ENCODE measurements at regions not wholly inside any gene's neighbourhood (a gene's known extent, or its start where the extent isn't known, plus 50 kb on each side); places are given as distances from the start of the nearest gene placed in this dataset.
A peak's percentile ranks its signal among the peaks of the same experiment; 100 is the strongest.

- DNase-seq (ENCODE audit: low read depth in 2 of 2): no peak
Observed at GRCh38 chr2:161020437-161020836, 139.8 kb upstream of the TANK start.

- DNase-seq (ENCODE audit: low read depth in 2 of 2): no peak
Observed at GRCh38 chr2:161028581-161028980, 131.6 kb upstream of the TANK start.

- DNase-seq (ENCODE audit: low read depth in 2 of 2): no peak
Observed at GRCh38 chr2:161029321-161029720, 130.9 kb upstream of the TANK start.

- no peak for DNase-seq (ENCODE audit: low read depth in 2 of 2)
Observed at GRCh38 chr2:161030260-161031063, 129.8 kb upstream of the TANK start.

GRCh38 chr2:161031511-161031910 lies 128.7 kb upstream of the TANK start:
- DNase-seq (ENCODE audit: low read depth in 2 of 2): no peak

DNA sequence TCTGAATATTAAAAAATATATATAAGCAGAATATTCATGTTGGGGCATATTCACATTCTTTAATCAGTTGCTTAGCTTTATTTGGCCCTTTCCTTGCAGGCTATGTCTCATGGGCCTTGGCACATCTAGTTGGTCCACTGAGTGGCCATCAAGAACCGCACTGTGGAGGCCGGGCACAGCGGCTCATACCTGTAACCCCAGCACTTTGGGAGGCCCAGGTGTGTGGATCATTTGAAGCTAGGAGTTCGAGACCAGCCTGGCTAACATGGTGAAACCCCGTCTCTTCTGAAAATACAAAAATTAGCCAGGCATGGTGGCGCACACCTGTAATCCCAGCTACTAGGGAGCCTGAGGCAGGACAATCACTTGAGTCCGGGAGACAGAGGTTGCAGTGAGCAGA lies 127.6 kb upstream of the TANK start:
- DNase-seq (ENCODE audit: low read depth in 2 of 2): no peak

DNA sequence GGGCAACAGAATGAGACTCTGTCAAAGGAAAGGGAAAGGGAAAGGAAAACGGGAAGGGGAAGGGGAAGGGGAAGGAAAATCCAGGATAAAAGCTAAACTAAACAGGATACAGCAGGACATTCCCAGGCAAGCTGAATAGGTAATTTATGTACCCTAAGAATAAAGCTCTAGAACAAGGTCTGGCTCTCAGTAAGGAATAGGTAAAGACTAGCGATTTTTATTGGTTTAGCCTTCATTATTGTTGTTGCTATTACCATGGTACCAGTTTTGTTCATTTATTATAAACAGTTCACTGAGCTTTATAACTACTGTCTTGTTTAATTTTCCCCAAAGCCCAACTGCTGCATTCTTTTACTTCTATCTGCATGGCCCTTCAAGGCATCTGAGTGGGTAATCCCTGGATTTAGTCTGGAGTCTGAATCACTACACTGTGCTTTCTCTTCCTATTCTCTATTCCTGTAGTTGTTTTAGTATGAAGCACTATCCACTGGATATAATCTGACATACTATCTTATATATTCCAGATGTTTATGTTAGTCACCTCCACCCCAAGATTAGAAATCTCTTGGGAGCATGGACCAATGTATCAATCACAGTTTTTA lies 127.1 kb upstream of the TANK start:
- no peak for DNase-seq (ENCODE audit: low read depth in 2 of 2)

DNA sequence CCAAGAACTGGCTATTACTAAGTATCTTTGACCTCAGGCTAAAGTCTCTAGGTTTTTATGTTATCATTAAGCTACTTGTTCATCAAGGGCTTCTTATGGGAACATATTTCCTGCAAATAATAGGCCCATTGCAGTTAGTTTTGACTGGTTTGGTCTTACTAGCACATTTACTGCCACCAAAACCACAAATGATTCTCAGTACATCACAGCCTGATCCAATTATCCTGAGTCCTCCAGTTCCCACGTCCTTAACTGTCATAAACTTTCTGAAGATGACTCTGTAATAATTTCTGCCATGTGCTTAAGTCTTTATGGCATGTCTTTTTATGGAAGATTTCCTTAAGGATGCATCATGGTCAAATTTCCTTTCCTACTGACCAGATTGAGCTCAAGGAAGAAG lies 123.3 kb upstream of the TANK start:
- no peak for DNase-seq (ENCODE audit: low read depth in 2 of 2)

- no peak for DNase-seq (ENCODE audit: low read depth in 2 of 2)
Observed at GRCh38 chr2:161039071-161039470, 121.2 kb upstream of the TANK start.

DNA sequence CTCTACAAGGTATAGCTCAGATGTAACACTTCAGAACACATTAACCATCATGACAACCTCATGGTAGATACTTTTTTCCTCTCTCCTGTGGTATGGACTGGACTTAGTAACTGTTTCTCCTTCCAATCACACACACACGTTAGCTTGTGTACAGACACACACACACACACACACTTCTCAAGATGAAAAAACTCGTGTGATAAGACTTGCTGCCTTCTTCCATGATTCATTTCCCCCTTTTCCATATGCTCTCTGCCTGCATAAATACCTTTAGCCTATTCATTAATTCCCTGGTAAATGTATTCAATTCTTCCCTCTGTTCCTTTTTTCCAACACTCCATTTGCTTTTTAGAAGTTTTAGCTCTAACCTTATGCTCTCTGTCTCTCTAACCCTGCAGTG lies 118.9 kb upstream of the TANK start:
- no peak for DNase-seq (ENCODE audit: low read depth in 2 of 2)

- no peak for DNase-seq (ENCODE audit: low read depth in 2 of 2)
Observed at GRCh38 chr2:161042990-161043625, 117.1 kb upstream of the TANK start.

DNA sequence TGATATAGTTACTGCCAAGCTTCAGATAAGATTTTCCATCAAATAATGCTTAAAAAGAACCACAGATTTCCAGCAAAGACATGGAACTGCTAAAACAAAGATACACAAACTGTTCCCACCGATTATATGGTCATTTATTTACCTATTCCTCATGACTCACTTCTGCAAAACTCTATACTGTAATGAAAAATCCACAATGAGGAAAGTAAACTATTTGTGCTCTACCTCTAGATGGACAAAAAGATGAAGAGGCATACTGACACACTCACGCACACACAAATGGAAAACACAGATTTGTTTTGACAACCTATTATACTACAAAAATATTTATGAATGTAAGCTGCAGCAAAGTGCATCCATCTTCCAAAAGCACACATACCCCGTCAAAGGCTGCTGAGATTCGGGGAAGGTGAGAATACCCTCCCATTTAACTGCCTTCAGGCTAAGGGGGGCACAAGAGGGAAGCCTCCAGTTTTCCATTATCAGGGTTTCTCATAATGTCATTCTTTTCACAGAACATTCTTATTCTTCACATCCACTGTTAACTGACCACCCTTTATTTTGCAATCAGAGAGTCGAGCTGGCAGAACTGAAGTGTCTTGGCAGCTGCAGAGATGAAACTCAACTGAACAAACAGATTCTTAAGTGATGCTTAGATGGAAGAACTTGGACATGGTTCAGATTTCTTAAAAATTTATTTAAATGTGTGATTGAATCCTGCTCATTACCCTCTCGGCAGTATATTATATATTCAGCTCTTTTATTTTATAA lies 115.9 kb upstream of the TANK start:
- no peak for DNase-seq (ENCODE audit: low read depth in 2 of 2)

DNA sequence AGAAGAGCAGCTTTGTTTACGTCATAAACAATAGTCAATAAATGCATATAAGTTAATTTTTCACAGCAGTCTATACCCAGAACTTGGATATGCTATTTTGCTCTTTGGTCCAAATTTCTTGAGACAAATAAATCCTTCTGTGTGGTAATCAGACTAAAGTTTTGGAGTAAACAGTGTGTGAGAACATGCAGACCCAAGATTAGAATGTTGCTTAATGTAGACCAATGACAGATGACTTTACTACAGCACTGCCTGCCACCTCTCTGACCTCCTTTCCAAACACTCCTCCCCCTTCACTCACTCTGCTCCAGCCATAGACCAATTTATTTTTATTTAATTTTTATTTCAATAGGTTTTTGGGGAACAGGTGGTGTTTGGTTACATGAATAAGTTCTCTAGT lies 115.3 kb upstream of the TANK start:
- DNase-seq (ENCODE audit: low read depth in 2 of 2): no peak

- DNase-seq (ENCODE audit: low read depth in 2 of 2): no peak
Observed at GRCh38 chr2:161045726-161046125, 114.5 kb upstream of the TANK start.

DNA sequence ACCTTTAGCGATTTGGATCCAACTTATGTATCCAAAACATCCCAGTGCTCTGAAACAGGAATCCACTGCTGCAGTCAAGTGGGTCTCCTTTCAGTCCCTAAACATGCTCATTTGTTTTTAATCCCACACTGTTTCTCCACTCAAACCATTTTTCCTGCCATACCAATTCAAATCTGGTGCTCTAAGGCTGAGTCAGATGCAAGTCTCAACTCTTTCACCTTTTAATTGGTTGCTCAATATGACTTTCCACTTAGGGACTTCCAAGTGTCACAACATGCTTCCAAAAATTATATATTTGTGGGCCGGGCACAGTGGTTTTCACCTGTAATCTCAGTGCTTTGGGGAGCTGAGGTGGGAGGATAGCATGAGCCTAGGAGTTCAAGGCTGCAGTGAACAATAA lies 113.4 kb upstream of the TANK start:
- DNase-seq (ENCODE audit: low read depth in 2 of 2): no peak

DNA sequence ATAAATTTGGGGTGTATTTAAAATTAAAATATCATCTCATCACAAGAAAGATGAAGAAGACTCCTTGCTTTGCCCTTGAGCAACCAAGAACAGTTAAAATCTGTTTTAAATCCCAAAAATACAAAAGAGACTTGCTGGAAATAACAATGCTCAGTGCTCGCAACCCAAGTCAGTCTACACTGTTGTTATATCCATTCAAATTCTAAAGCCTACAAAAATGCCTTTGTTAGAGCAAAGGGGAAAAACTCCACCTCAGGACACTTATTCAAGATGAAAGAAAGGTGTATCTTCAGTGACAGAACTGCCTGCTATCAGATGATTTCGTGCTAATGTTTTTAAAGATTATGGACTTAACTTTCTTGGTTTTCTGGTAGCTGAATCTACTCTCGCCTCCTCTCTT lies 111.9 kb upstream of the TANK start:
- DNase-seq (ENCODE audit: low read depth in 2 of 2): no peak

GRCh38 chr2:161049559-161049958 lies 110.7 kb upstream of the TANK start:
- DNase-seq (ENCODE audit: low read depth in 2 of 2): no peak

GRCh38 chr2:161052214-161052613 lies 108.0 kb upstream of the TANK start:
- DNase-seq (ENCODE audit: low read depth in 2 of 2): no peak

DNA sequence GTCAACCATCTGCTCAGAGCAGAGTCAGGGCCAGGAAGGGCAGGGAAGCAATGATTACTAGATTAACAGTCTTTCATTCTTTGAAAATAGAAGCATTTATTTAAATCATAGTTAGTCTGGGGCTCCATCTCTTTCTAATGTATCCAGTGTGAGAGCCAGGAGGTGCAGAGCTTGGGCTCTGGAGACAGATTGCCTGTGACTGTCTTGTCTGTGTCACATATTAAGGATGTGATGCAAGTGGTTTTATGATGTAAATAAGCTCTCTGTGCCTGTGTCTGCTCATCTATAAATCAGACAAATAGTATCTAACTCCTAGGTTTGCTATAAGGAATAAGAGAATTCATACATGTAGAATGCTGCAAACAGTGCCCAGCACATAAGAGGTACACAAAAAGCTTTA lies 104.9 kb upstream of the TANK start:
- no peak for DNase-seq (ENCODE audit: low read depth in 2 of 2)

- no peak for DNase-seq (ENCODE audit: low read depth in 2 of 2)
Observed at GRCh38 chr2:161059388-161059787, 100.8 kb upstream of the TANK start.

GRCh38 chr2:161061786-161062185 lies 98.4 kb upstream of the TANK start:
- no peak for DNase-seq (ENCODE audit: low read depth in 2 of 2)

DNA sequence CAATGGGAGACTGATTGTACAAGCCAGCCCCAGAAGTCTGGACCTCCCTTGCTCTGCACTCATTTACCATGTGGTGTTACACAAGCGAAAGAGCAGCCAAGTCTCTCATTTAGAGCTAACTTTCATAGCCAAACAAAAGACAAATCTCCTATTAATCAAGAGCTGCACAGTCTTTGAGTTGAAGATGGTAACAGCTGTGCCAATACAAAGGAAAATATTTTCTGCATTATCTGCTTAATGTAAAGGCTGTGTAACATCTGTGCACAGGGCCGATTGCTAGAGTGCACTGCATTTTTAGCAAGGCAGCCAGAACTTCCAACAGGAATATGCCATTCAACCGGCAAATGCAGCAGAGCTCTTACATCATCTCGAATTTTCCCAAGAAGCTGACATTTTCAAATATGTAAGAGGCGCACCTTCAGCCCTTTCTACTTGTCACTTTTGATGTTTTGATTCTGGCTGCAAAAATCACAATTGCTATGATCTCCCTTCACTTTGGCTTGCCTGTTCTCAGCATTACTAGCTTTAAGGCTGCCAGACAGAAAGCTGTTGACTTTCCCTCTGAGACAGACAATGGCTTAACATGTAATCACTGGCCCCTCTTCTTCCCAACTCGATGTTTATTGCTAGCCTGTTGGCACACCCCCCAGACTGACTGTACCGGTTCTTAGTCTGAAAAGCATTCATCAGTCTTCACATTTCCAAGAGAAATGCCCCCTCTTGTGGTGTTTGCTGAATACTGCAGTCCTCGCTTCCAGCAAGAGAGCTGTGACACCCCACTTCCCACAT lies 96.9 kb upstream of the TANK start:
- DNase-seq (ENCODE audit: low read depth in 2 of 2): peak in 1 of 2 donors; percentile 50
